ENCODE measurements at regions not wholly inside any gene's neighbourhood (a gene's known extent, or its start where the extent isn't known, plus 50 kb on each side); places are given as distances from the start of the nearest gene placed in this dataset.

GRCh38 chr22:48605856-48606481, 1221.7 kb downstream of the BRD1 start:
- intact Hi-C loops (cut with DNase I) = no loop called here

GRCh38 chr22:48605125-48605524, 1222.5 kb downstream of the BRD1 start:
- intact Hi-C loops (cut with DNase I) = no loop called here
- DNase-seq (ENCODE audit: low spot score) = no peak

More at GRCh38 chr22:48605856-48606481, 1221.7 kb downstream of the BRD1 start:
- DNase-seq (ENCODE audit: low spot score) = no peak

- no peak for DNase-seq (ENCODE audit: low spot score)
- intact Hi-C loops (cut with DNase I) = no loop called here
These were observed 1223.9 kb downstream of the BRD1 start for GRCh38 chr22:48603621-48604320.

GRCh38 chr22:48602805-48603518, 1224.7 kb downstream of the BRD1 start:
- no peak for DNase-seq (ENCODE audit: low spot score)
- intact Hi-C loops (cut with DNase I) = no loop called here

- no peak for DNase-seq (ENCODE audit: low spot score)
- intact Hi-C loops (cut with DNase I) = no loop called here
These were observed 1227.0 kb downstream of the BRD1 start for GRCh38 chr22:48600681-48601080.

GRCh38 chr22:48600171-48600570, 1227.5 kb downstream of the BRD1 start:
- no peak for DNase-seq (ENCODE audit: low spot score)
- intact Hi-C loops (cut with DNase I) = no loop called here

- no peak for DNase-seq (ENCODE audit: low spot score)
- intact Hi-C loops (cut with DNase I) = no loop called here
These were observed 1228.3 kb downstream of the BRD1 start for GRCh38 chr22:48599346-48599745.

GRCh38 chr22:48596111-48596850, 1231.4 kb downstream of the BRD1 start:
- intact Hi-C loops (cut with DNase I) = no loop called here
- no peak for DNase-seq (ENCODE audit: low spot score)

- intact Hi-C loops (cut with DNase I) = no loop called here
- DNase-seq (ENCODE audit: low spot score) = no peak
These were observed 1232.2 kb downstream of the BRD1 start for GRCh38 chr22:48595511-48595905.

- intact Hi-C loops (cut with DNase I) = no loop called here
- DNase-seq (ENCODE audit: low spot score) = no peak
These were observed 1232.7 kb downstream of the BRD1 start for GRCh38 chr22:48594757-48595510.

- intact Hi-C loops (cut with DNase I) = no loop called here
- no peak for DNase-seq (ENCODE audit: low spot score)
These were observed 1233.5 kb downstream of the BRD1 start for GRCh38 chr22:48594016-48594756.

- intact Hi-C loops (cut with DNase I) = no loop called here
- DNase-seq (ENCODE audit: low spot score) = no peak
These were observed 1234.1 kb downstream of the BRD1 start for GRCh38 chr22:48593551-48593950.

- DNase-seq (ENCODE audit: low spot score) = no peak
These were observed 1234.7 kb downstream of the BRD1 start for GRCh38 chr22:48592931-48593330.

GRCh38 chr22:48592488-48592887, 1235.2 kb downstream of the BRD1 start:
- intact Hi-C loops (cut with DNase I) = no loop called here
- DNase-seq (ENCODE audit: low spot score) = no peak

More at GRCh38 chr22:48592931-48593330, 1234.7 kb downstream of the BRD1 start:
- intact Hi-C loops (cut with DNase I) = no loop called here

- intact Hi-C loops (cut with DNase I) = no loop called here
- no peak for DNase-seq (ENCODE audit: low spot score)
These were observed 1235.7 kb downstream of the BRD1 start for GRCh38 chr22:48592066-48592345.

- intact Hi-C loops (cut with DNase I) = no loop called here
- no peak for DNase-seq (ENCODE audit: low spot score)
These were observed 1236.2 kb downstream of the BRD1 start for GRCh38 chr22:48591286-48592065.

- intact Hi-C loops (cut with DNase I) = no loop called here
- DNase-seq (ENCODE audit: low spot score) = no peak
These were observed 1237.8 kb downstream of the BRD1 start for GRCh38 chr22:48589901-48590300.

GRCh38 chr22:48588878-48589450, 1238.7 kb downstream of the BRD1 start:
- DNase-seq (ENCODE audit: low spot score) = no peak
- intact Hi-C loops (cut with DNase I) = no loop called here
